Brain microvascular endothelial cell (primary cell): ENCODE measurements at regions not wholly inside any gene's neighbourhood (a gene's known extent, or its start where the extent isn't known, plus 50 kb on each side); places are given as distances from the start of the nearest gene placed in this dataset.

ENCODE experiments used
- DNase-seq: peaks from one replicate; pipeline ENCODE4 v3.0.0-alpha.2; 2020
- H3K27ac ChIP-seq: fragments of 250-450 bp; sonication (Bioruptor Pico); 2 replicates; pipeline ENCODE4 v1.5.1; 2020; ENCODE audit warnings: mild to moderate bottlenecking, moderate library complexity
- H3K27me3 ChIP-seq: fragments of 250-450 bp; sonication (Bioruptor Pico); replicated peaks from 2 replicates; pipeline ENCODE4 v1.5.1; 2020; ENCODE audit warnings: mild to moderate bottlenecking
- H3K36me3 ChIP-seq: fragments of 250-450 bp; sonication (Bioruptor Pico); replicated peaks from 2 replicates; pipeline ENCODE4 v1.5.1; 2020; ENCODE audit warnings: mild to moderate bottlenecking
- H3K4me3 ChIP-seq: 2 replicates; pipeline ENCODE4 v1.5.1; 2011; ENCODE audit warnings: low read depth, mild to moderate bottlenecking, control low read depth, low read length, moderate library complexity
- CTCF ChIP-seq: IDR thresholded peaks from 2 replicates; pipeline ENCODE4 v1.5.1; 2011; ENCODE audit warnings: low read depth, mild to moderate bottlenecking, moderate library complexity, low read length, control low read depth, inconsistent platforms; ENCODE audit errors: missing control alignments
- in situ Hi-C: cut with HindIII; loops from 2 replicates; pipeline ENCODE4 v1.10.0; 2017; ENCODE audit warnings: low sequenced_read_pairs, low pct_ligation_motif_present

GRCh38 chr1:208551633-208552320, 307.6 kb upstream of the PLXNA2 start:
- no peak overlapping the region for H3K4me3 ChIP-seq
- no peaks in the 10 kb centered on the region for H3K36me3 ChIP-seq
- in situ Hi-C loops, result no loop called here
- no peaks in the 10 kb centered on the region for H3K27me3 ChIP-seq
- H3K27ac ChIP-seq, result no peak overlapping the region
- no peak for TF ChIP-seq CTCF
- no peak for DNase-seq

- no peak for DNase-seq
- Histone ChIP-seq H3K27me3 (no peaks in the 10 kb centered on the region), H3K27ac (no peak overlapping the region), H3K4me3 (no peak overlapping the region), H3K36me3 (no peaks in the 10 kb centered on the region)
- in situ Hi-C loops, result no loop called here
- TF ChIP-seq CTCF, result no peak
These were observed 308.7 kb upstream of the PLXNA2 start for GRCh38 chr1:208552928-208553327.

GRCh38 chr1:208556461-208556860, 312.3 kb upstream of the PLXNA2 start:
- Histone ChIP-seq H3K27ac (no peak overlapping the region), H3K27me3 (no peaks in the 10 kb centered on the region), H3K4me3 (no peak overlapping the region), H3K36me3 (no peaks in the 10 kb centered on the region)
- TF ChIP-seq CTCF, result no peak
- in situ Hi-C loops, result no loop called here
- DNase-seq, result no peak

GRCh38 chr1:208557046-208557722, 313.0 kb upstream of the PLXNA2 start:
- no peak for DNase-seq
- no peaks in the 10 kb centered on the region for H3K27me3 ChIP-seq
- H3K27ac ChIP-seq, result no peak overlapping the region
- no peak overlapping the region for H3K4me3 ChIP-seq
- H3K36me3 ChIP-seq, result no peaks in the 10 kb centered on the region
- no peak for TF ChIP-seq CTCF
- in situ Hi-C loops, result no loop called here

GRCh38 chr1:208557723-208558094, 313.5 kb upstream of the PLXNA2 start:
- H3K36me3 ChIP-seq, result no peaks in the 10 kb centered on the region
- no peak overlapping the region for H3K4me3 ChIP-seq
- DNase-seq, result no peak
- H3K27me3 ChIP-seq, result no peaks in the 10 kb centered on the region
- in situ Hi-C loops, result no loop called here
- no peak overlapping the region for H3K27ac ChIP-seq
- TF ChIP-seq CTCF, result no peak
